ENCODE measurements at regions not wholly inside any gene's neighbourhood (a gene's known extent, or its start where the extent isn't known, plus 50 kb on each side); places are given as distances from the start of the nearest gene placed in this dataset.

DNA sequence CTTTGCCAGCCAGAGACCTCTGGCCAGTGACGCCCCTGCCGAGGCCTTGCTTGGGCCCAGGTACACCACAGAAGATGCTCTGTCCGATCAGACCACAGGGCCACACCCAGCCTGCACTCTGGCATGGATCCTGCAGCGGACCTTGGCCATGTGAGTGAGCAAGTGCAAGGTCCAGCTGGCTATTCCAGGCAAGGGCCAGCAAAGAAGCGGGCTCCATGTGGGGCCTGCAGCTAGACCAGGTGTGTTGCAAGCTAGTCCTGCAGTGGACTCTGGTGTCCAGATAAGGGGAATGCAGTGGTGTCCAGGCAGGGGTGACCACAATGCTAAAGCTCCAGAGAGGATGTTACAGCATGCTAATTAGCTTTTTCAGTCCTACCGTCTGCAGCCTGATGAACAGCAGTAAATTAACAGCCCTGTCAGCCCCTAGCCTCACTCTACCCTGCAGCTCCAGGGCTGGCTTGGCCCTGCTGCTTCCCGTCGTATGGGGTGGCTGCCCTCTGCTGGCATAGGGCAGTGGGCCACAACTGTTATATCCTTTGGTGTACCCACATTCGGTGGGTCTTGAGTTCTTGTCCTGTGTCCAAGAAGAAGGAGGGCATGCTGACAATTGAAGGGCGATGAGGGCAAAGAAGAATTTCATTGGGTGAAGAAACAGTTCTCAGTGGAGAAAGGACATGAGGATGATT is 284.5 kb upstream of the POU5F2 start:
- H2BK120ac ChIP-seq (ENCODE audit: low read depth, low read length, poor library complexity, severe bottlenecking), result no peak overlapping the region
- peak; percentile 47 for DNase-seq
- no CpG with 5 or more reads among the region's 10 CpGs for WGBS (ENCODE audit: extremely low coverage, insufficient read length, low lambda C conversion rate)

More for the DNA sequence above, 284.5 kb upstream of the POU5F2 start:
- Histone ChIP-seq H3K56ac (ENCODE audit: insufficient read length, low read depth, low read length) (no peak overlapping the region), H3K4ac (ENCODE audit: low read depth, low read length) (no peak overlapping the region), H4K8ac (replicated peaks; ENCODE audit: insufficient read length, low read depth, low read length) (no peak overlapping the region), H3K79me1 (ENCODE audit: insufficient read depth, low read depth, low read length, poor library complexity, severe bottlenecking) (no peaks in the 10 kb centered on the region), H2BK12ac (ENCODE audit: insufficient read length, low read depth, low read length) (no peak overlapping the region), H4K20me1 (ENCODE audit: control insufficient read depth, insufficient read depth, insufficient read length) (no peaks in the 10 kb centered on the region), H4K5ac (ENCODE audit: insufficient read length, low read depth, low read length) (no peak overlapping the region), H3K23me2 (ENCODE audit: insufficient read length, low read depth, low read length, poor library complexity, severe bottlenecking) (no peaks in the 10 kb centered on the region), H2AK5ac (ENCODE audit: insufficient read length, low read length) (no peak overlapping the region), H2BK20ac (ENCODE audit: low read depth, low read length, poor library complexity, severe bottlenecking) (no peak overlapping the region), H3K27me3 (ENCODE audit: insufficient read depth, low read length) (no peaks in the 10 kb centered on the region), H3K4me2 (ENCODE audit: insufficient read depth, insufficient read length, low read length) (no peak overlapping the region), H2AFZ (ENCODE audit: low read length) (no peak overlapping the region), H4K91ac (ENCODE audit: insufficient read length, low read depth, low read length) (no peak overlapping the region), H2BK5ac (ENCODE audit: insufficient read length, low read length) (no peak overlapping the region), H3K23ac (ENCODE audit: insufficient read length, low read depth, low read length) (no peak overlapping the region), H3K79me2 (ENCODE audit: insufficient read depth, low read length) (no peaks in the 10 kb centered on the region), H3K9me3 (ENCODE audit: control insufficient read depth, low read depth, low read length) (no peaks in the 10 kb centered on the region), H2BK15ac (ENCODE audit: low read depth, low read length) (no peak overlapping the region), H3K27ac (ENCODE audit: insufficient read length, low read depth, low read length) (no peak overlapping the region), H3T11ph (ENCODE audit: low read length) (no peak overlapping the region), H3K18ac (ENCODE audit: insufficient read length, low read depth, low read length) (no peak overlapping the region), H3K4me1 (ENCODE audit: insufficient read depth, low read length) (peaks cover 7% of the 10 kb centered on the region; the same call in 1 of the 2 replicates), H3K9ac (ENCODE audit: extremely low read depth, insufficient read length, low read length) (no peak overlapping the region), H3K14ac (ENCODE audit: insufficient read depth, low read length) (no peak overlapping the region)
- H3K27ac Mint-ChIP-seq, result no peak overlapping the region
- H3K9me3 Mint-ChIP-seq, result peaks cover 0 to 3% of the 10 kb centered on the region in 2 experiments; a peak in 2 of 5 replicates
- TF ChIP-seq, protein P1, sequence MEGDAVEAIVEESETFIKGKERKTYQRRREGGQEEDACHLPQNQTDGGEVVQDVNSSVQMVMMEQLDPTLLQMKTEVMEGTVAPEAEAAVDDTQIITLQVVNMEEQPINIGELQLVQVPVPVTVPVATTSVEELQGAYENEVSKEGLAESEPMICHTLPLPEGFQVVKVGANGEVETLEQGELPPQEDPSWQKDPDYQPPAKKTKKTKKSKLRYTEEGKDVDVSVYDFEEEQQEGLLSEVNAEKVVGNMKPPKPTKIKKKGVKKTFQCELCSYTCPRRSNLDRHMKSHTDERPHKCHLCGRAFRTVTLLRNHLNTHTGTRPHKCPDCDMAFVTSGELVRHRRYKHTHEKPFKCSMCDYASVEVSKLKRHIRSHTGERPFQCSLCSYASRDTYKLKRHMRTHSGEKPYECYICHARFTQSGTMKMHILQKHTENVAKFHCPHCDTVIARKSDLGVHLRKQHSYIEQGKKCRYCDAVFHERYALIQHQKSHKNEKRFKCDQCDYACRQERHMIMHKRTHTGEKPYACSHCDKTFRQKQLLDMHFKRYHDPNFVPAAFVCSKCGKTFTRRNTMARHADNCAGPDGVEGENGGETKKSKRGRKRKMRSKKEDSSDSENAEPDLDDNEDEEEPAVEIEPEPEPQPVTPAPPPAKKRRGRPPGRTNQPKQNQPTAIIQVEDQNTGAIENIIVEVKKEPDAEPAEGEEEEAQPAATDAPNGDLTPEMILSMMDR (conservative IDR thresholded peaks at IDR 0.05), result peak; percentile 44; the same call in 2 of the 3 replicates
- H3K27me3 Mint-ChIP-seq (ENCODE audit: low read depth), result no peaks in the 10 kb centered on the region
- H3K4me1 Mint-ChIP-seq, result peaks cover 20% of the 10 kb centered on the region in 2 experiments
- peaks cover 4 to 6% (median 4%) of the 10 kb centered on the region in 3 experiments; a peak in 4 of 7 replicates for H3K36me3 Mint-ChIP-seq (ENCODE audit: insufficient read depth in 1 of 3, low read depth in 3 of 3)
- no peak overlapping the region for H3K4me3 Mint-ChIP-seq

Data from H9 (cell line).